ENCODE measurements at regions not wholly inside any gene's neighbourhood (a gene's known extent, or its start where the extent isn't known, plus 50 kb on each side); places are given as distances from the start of the nearest gene placed in this dataset.

- Histone ChIP-seq H3K9me3 (ENCODE audit: control insufficient read depth, insufficient read depth, low read length) (peaks cover 9% of the 10 kb centered on the region), H3K27me3 (ENCODE audit: control insufficient read depth, insufficient read depth, low read length) (no peaks in the 10 kb centered on the region), H4K20me1 (ENCODE audit: insufficient read depth, low read length) (no peaks in the 10 kb centered on the region), H3K79me1 (ENCODE audit: low read depth in 1 of 2, low read length in 2 of 2) (no peaks in the 10 kb centered on the region), H2AK9ac (replicated peaks; ENCODE audit: low read depth, low read length, poor library complexity) (no peak overlapping the region), H3K56ac (ENCODE audit: extremely low read depth, insufficient read depth, low read length) (no peak overlapping the region), H3K23ac (ENCODE audit: low read depth, low read length) (no peak overlapping the region), H3K4me1 (ENCODE audit: control insufficient read depth, insufficient read depth, low read length) (no peaks in the 10 kb centered on the region), H3K4me3 (ENCODE audit: insufficient read depth, low read depth, low read length) (no peak overlapping the region), H2AFZ (replicated peaks; ENCODE audit: low read length, poor library complexity) (no peak overlapping the region), H3K27ac (ENCODE audit: insufficient read depth, low read length) (no peak overlapping the region), H2BK5ac (ENCODE audit: low read depth, low read length, poor library complexity, severe bottlenecking) (no peak overlapping the region), H4K8ac (ENCODE audit: low read depth in 2 of 2, low read length in 2 of 2) (no peak overlapping the region), H3K4me2 (ENCODE audit: low read depth, low read length) (no peak overlapping the region), H2BK20ac (ENCODE audit: low read depth, low read length) (no peak overlapping the region), H4K5ac (ENCODE audit: low read depth, low read length) (no peak overlapping the region), H3K4ac (ENCODE audit: low read depth, low read length) (no peak overlapping the region), H2BK15ac (ENCODE audit: low read depth, low read length) (no peak overlapping the region), H4K91ac (ENCODE audit: insufficient read depth, low read depth, low read length) (no peak overlapping the region), H3K14ac (replicated peaks; ENCODE audit: low read depth, low read length) (no peak overlapping the region), H3K18ac (ENCODE audit: low read depth, low read length) (no peak overlapping the region), H3K9ac (ENCODE audit: low read depth, low read length) (no peak overlapping the region), H2BK120ac (ENCODE audit: low read depth, low read length) (no peak overlapping the region), H3K9me1 (ENCODE audit: insufficient read depth, low read length) (no peaks in the 10 kb centered on the region), H2AK5ac (ENCODE audit: low read depth, low read length) (no peak overlapping the region), H3K36me3 (ENCODE audit: control insufficient read depth, insufficient read depth, low read length) (no peaks in the 10 kb centered on the region)
- intact Hi-C loops (cut with micrococcal nuclease) (no loop called here), in situ Hi-C loops (cut with MboI; ENCODE audit: low sequenced_read_pairs) (no loop called here), dilution Hi-C loops (cut with HindIII; ENCODE audit: low sequenced_read_pairs, unreplicated experiment) (no loop called here)
- DNase-seq (no peak), ATAC-seq (ENCODE audit: low read depth) (no peak)
- ChIA-PET CTCF (no interaction called here), POLR2A (ENCODE audit: unreplicated experiment) (no interaction called here)
- no TSS peak for BruUV-seq (replicated peaks)
- no peak for TF ChIP-seq MXI1 (IDR thresholded peaks at IDR 0.05; ENCODE audit: borderline replicate concordance, low read depth, low read length)
- no peak for TF ChIP-seq FOS (IDR thresholded peaks at IDR 0.05; ENCODE audit: low read depth, low read length)
- TF ChIP-seq CEBPB (IDR thresholded peaks at IDR 0.05; ENCODE audit: low read depth, low read length): no peak
- TF ChIP-seq CHD1 (IDR thresholded peaks at IDR 0.05; ENCODE audit: low read depth, low read length): no peak
- no peak for TF ChIP-seq SMC3 (IDR thresholded peaks at IDR 0.05; ENCODE audit: low read depth, low read length)
- no peak for TF ChIP-seq RCOR1 (IDR thresholded peaks at IDR 0.05; ENCODE audit: insufficient replicate concordance, low read length)
- no peak for TF ChIP-seq BHLHE40 (IDR thresholded peaks at IDR 0.05; ENCODE audit: low read depth, low read length)
- TF ChIP-seq NFE2L2 (IDR thresholded peaks at IDR 0.05; ENCODE audit: low read depth, low read length): no peak
- TF ChIP-seq CTCF (conservative IDR thresholded peaks at IDR 0.05; ENCODE audit: low read depth, low read length): no peak
- TF ChIP-seq POLR2A (IDR thresholded peaks at IDR 0.05; ENCODE audit: low read depth, low read length): no peak
- no peak for TF ChIP-seq MAFK (IDR thresholded peaks at IDR 0.05; ENCODE audit: low read depth, low read length)
- TF ChIP-seq ELK1 (IDR thresholded peaks at IDR 0.05; ENCODE audit: borderline replicate concordance, low read depth, low read length): no peak
- TF ChIP-seq RFX5 (IDR thresholded peaks at IDR 0.05; ENCODE audit: low read depth, low read length): no peak
- TF ChIP-seq MAZ (IDR thresholded peaks at IDR 0.05; ENCODE audit: borderline replicate concordance, low read depth, low read length): no peak
Observed at GRCh38 chr4:44861756-44862155, 135.4 kb upstream of the GNPDA2 start.

Measured in IMR-90 (cell line).